ENCODE measurements at regions not wholly inside any gene's neighbourhood (a gene's known extent, or its start where the extent isn't known, plus 50 kb on each side); places are given as distances from the start of the nearest gene placed in this dataset.

DNA sequence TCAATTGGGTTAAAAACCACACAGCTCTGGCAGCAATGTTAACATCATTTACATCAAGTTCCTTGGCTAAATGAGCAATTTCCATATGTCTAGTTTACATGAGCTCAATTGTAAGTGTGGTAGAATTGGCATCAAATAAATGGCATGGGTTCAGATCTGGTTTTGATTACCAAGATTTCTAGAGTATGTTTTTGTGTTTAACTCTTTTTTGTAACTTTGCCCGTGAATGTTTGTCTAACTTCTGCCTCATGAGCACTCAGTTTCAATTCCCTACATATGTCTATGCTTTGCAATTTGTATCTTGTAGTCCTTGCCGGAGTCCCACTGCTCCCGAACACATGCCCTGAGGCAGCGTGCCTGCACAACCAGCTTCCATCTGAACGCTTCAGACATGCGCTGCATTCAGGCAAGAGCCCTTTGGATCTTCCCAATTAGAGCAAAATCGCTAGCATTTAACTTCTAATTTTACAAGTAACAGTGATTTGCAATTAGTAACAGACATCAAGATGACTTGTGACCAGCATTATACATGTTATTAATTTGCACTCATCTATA is 644.4 kb downstream of the TRIML1 start:
- TF ChIP-seq POLR2A (IDR thresholded peaks at IDR 0.05) (no peak), CTCF (IDR thresholded peaks at IDR 0.05) (no peak)

Data from thyroid gland (tissue), 4 donors.